Right lobe of liver (tissue), 6 donors: ENCODE measurements at regions not wholly inside any gene's neighbourhood (a gene's known extent, or its start where the extent isn't known, plus 50 kb on each side); places are given as distances from the start of the nearest gene placed in this dataset.
A peak's percentile ranks its signal among the peaks of the same experiment; 100 is the strongest.

Experiments used
- ATAC-seq, 4 donors: fragments of 200-7000 bp; cut with Tn5 transposase; one replicate each; pipeline ENCODE4 v1.9.1; 2020; ENCODE audit warnings: mild to moderate bottlenecking in 4 of 4, moderate library complexity in 4 of 4
- DNase-seq, 3 donors: peaks; one replicate each; pipeline ENCODE4 v3.0.0-alpha.2; 2020
- H3K27ac ChIP-seq, 3 donors: fragments of 200-600 bp; one replicate each; pipeline ENCODE4 v1.8.0; 2022
- H3K27me3 ChIP-seq, 2 donors: fragments of 200-600 bp; one replicate each; pipeline ENCODE4 v1.8.0; 2022
- H3K36me3 ChIP-seq, 4 donors: fragments of 200-600 bp; sonication (generic) in 1 of 4; one replicate each; pipeline versions ENCODE4 v1.5.1 to v1.8.0; 2017 to 2022; ENCODE audit warnings: control low read depth in 1 of 4
- H3K4me1 ChIP-seq, 4 donors: fragments of 200-600 bp; sonication (generic) in 1 of 4; one replicate each; pipeline versions ENCODE4 v1.5.1 to v1.8.0; 2017 to 2022; ENCODE audit warnings: control low read depth in 1 of 4
- H3K4me3 ChIP-seq, 3 donors: fragments of 200-600 bp; one replicate each; pipeline ENCODE4 v1.8.0; 2022
- H3K9me3 ChIP-seq, 4 donors: fragments of 200-600 bp; sonication (generic) in 1 of 4; one replicate each; pipeline versions ENCODE4 v1.5.1 to v1.8.0; 2017 to 2022; ENCODE audit warnings: control low read depth in 1 of 4
- POLR2A ChIP-seq: fragments of 450-650 bp; IDR thresholded peaks from one replicate; pipeline ENCODE4 v1.6.1; 2017; ENCODE audit warnings: antibody characterized with exemption, mild to moderate bottlenecking
- WGBS: methylation state at CpG from one replicate; pipeline ENCODE4 v1.1.6; 2018; ENCODE audit warnings: low coverage, low lambda C conversion rate; ENCODE audit not compliant: insufficient coverage; ENCODE audit errors: missing lambda C conversion rate; 5-methylcytosine and 5-hydroxymethylcytosine counted together
- intact Hi-C, 2 donors: fragments of 100-400 bp; cut with DNase I; formaldehyde crosslinking; loops; one replicate each; pipeline versions ENCODE4 v1.11.2 to v1.14.1; 2022
- TF ChIP-seq, protein P1 (sequence below), 4 donors: fragments of 200-600 bp in 3 of 4; fragments of 450-650 bp in 1 of 4; IDR thresholded peaks; one replicate each; pipeline versions ENCODE4 v1.5.1 to v1.8.0; 2016 to 2022; ENCODE audit warnings: antibody characterized with exemption in 4 of 4, mild to moderate bottlenecking in 2 of 4
- donor health status: DM: no; HTN: yes; CAD: no.
- donor health status: DM: no; HTN: no; CAD: no.
- donor health status: DM: no; HTN: no; CAD: no.
- donor health status: DM: no; HTN: yes; CAD: no.
- donor health status: DM: no; HTN: yes; CAD: no.

DNA sequence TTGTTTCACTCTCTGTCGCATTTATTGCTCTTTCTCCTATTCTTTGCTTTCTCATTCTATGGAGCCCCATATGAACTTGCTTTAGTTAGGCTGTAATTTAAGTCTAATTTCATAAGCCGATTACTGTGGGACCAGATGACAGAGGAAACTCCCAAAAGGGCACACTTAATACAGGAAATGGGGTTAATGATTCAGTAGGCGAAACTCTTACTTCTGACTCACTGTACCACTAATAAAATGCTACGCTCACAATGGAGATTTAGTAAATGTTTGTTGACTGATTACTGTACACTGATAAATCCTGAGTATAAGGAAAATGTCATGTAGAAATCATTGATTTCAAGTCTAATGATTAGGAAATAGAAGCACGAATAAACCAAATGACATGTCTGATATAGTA, 276.4 kb downstream of the KLF5 start:
- H3K36me3 ChIP-seq: no peaks in the 10 kb centered on the region
- H3K4me3 ChIP-seq: no peak overlapping the region
- intact Hi-C loops: no loop called here
- H3K27me3 ChIP-seq: no peaks in the 10 kb centered on the region
- TF ChIP-seq, protein P1, sequence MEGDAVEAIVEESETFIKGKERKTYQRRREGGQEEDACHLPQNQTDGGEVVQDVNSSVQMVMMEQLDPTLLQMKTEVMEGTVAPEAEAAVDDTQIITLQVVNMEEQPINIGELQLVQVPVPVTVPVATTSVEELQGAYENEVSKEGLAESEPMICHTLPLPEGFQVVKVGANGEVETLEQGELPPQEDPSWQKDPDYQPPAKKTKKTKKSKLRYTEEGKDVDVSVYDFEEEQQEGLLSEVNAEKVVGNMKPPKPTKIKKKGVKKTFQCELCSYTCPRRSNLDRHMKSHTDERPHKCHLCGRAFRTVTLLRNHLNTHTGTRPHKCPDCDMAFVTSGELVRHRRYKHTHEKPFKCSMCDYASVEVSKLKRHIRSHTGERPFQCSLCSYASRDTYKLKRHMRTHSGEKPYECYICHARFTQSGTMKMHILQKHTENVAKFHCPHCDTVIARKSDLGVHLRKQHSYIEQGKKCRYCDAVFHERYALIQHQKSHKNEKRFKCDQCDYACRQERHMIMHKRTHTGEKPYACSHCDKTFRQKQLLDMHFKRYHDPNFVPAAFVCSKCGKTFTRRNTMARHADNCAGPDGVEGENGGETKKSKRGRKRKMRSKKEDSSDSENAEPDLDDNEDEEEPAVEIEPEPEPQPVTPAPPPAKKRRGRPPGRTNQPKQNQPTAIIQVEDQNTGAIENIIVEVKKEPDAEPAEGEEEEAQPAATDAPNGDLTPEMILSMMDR (IDR thresholded peaks at IDR 0.05): no peak
- TF ChIP-seq POLR2A: no peak
- 68% methylated on average over 5 of the region's 5 CpGs for WGBS
- DNase-seq (no peak), ATAC-seq (no peak)
- H3K27ac ChIP-seq: no peak overlapping the region
- no peaks in the 10 kb centered on the region for H3K9me3 ChIP-seq
- peaks cover 0 to 10% (median 0%) of the 10 kb centered on the region in 4 donors for H3K4me1 ChIP-seq

DNA sequence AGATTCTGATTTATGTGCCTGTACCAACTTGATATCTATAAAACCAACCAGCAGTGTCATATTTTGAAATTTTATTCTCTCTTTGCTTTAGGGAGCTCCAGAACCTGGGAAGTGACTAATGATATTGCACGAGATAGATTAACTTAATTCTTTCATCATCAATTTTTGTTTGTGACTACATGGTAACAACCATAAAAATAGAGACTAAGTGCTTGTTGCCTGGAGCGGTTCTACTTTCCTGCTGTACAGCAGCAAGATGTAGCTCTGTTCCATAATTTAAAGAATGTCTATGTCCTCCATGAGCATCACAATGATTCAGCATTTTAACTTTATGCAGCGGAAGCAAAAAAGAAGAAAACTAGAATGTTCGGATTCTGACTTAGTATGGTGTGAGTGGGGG, 275.6 kb downstream of the KLF5 start:
- no peak for TF ChIP-seq POLR2A
- TF ChIP-seq, protein P1 (IDR thresholded peaks at IDR 0.05): no peak
- 89% methylated on average over 4 of the region's 4 CpGs for WGBS
- ATAC-seq: no peak
- intact Hi-C loops: no loop called here
- no peak for DNase-seq
- Histone ChIP-seq H3K27me3 (no peaks in the 10 kb centered on the region), H3K4me3 (no peak overlapping the region), H3K36me3 (no peaks in the 10 kb centered on the region), H3K4me1 (peaks cover 0 to 10% (median 0%) of the 10 kb centered on the region in 4 donors), H3K9me3 (no peaks in the 10 kb centered on the region), H3K27ac (no peak overlapping the region)

DNA sequence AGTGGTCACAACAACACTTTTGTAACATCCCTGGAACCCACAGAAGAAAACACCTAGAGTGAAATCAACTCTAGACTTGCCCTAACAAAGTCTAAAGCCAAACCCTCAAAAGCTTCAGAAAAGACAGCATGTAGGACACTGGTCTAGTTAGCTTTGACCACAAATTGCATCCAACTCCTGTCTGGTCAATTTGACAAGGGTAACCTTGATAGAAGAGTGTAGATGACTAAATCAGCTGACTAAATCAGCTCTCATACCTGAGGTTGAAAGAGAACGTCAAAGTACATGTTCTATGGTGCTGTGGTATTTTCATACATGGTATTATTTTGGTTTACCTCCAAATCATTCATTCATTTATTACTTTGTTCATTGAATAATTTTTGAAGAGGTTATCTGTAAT, 272.8 kb downstream of the KLF5 start:
- Histone ChIP-seq H3K4me1 (peaks cover 0 to 15% (median 1%) of the 10 kb centered on the region in 4 donors), H3K4me3 (no peak overlapping the region), H3K27me3 (no peaks in the 10 kb centered on the region), H3K27ac (no peak overlapping the region), H3K9me3 (no peaks in the 10 kb centered on the region), H3K36me3 (no peaks in the 10 kb centered on the region)
- DNase-seq: no peak
- WGBS: 92% methylated on average over 1 of the region's 1 CpG
- intact Hi-C loops: no loop called here
- ATAC-seq: no peak
- no peak for TF ChIP-seq POLR2A
- TF ChIP-seq, protein P1 (IDR thresholded peaks at IDR 0.05): no peak

DNA sequence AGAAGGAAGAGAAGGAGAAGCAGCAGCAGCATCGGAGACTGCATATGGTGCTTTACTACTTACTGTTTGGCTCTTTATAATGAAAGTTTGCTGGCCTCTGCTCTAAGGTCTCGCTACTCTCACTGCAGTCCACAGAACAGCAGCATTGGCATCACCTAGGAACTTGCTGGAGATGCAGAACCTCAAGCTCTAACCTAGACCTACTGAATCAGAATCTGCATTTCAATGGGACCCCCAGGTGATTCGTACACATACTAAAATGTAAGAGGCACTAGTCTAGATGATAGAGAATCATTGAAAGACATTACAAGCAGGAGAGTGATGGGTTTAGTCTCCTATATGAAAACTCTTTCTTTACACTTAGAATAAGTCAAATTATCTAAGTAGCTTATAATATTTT, 270.6 kb downstream of the KLF5 start:
- DNase-seq: no peak
- H3K27me3 ChIP-seq: no peaks in the 10 kb centered on the region
- no peaks in the 10 kb centered on the region for H3K36me3 ChIP-seq
- peaks cover 0 to 26% (median 5%) of the 10 kb centered on the region in 4 donors for H3K4me1 ChIP-seq
- intact Hi-C loops: no loop called here
- H3K4me3 ChIP-seq: no peak overlapping the region
- TF ChIP-seq, protein P1 (IDR thresholded peaks at IDR 0.05): no peak
- no peak for TF ChIP-seq POLR2A
- ATAC-seq: no peak
- H3K27ac ChIP-seq: no peak overlapping the region
- WGBS: 78% methylated on average over 3 of the region's 3 CpGs
- H3K9me3 ChIP-seq: no peaks in the 10 kb centered on the region

DNA sequence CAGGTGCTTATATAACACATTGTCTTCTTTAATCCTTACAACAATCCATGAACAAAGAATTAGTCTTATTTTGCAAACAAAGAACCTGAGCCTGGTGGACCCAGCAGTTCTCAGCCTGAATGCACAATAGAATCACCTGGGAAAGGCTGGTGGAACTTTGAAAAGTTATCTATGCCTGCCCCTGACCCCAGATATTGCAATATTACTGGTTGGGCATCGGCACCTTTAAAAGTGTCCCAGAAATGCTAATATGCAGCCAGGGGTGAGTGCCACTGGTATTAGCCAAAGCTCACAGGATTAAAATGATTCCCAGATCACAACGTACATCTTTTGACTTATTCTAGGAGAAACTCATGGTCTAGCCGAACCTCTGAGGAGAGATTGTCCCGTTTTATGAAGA, 268.8 kb downstream of the KLF5 start:
- H3K4me3 ChIP-seq: no peak overlapping the region
- peaks cover 0 to 41% (median 8%) of the 10 kb centered on the region in 4 donors for H3K4me1 ChIP-seq
- H3K9me3 ChIP-seq: no peaks in the 10 kb centered on the region
- TF ChIP-seq, protein P1 (IDR thresholded peaks at IDR 0.05): no peak
- TF ChIP-seq POLR2A: no peak
- intact Hi-C loops: no loop called here
- no peak overlapping the region for H3K27ac ChIP-seq
- ATAC-seq: peak; percentile 20 to 65 (median 47)
- H3K36me3 ChIP-seq: no peaks in the 10 kb centered on the region
- no peaks in the 10 kb centered on the region for H3K27me3 ChIP-seq
- WGBS: 59% methylated on average over 4 of the region's 4 CpGs
- DNase-seq: peak in 1 of 3 donors; percentile 52
